Astrocyte (in vitro differentiated cells and primary cell): ENCODE measurements at regions not wholly inside any gene's neighbourhood (a gene's known extent, or its start where the extent isn't known, plus 50 kb on each side); places are given as distances from the start of the nearest gene placed in this dataset.

Source experiments
- DNase-seq: peaks from one replicate; pipeline ENCODE4 v3.0.0-alpha.2; 2010; ENCODE audit warnings: low read depth
- FAIRE-seq: peaks from 2 replicates; lab custom pipeline; 2011; peaks lifted over from hg19 to GRCh38; lab: Jason Lieb, UNC
- H2AFZ ChIP-seq: 2 replicates; pipeline ENCODE4 v1.6.0; 2012; ENCODE audit warnings: low read depth, low read length, inconsistent platforms
- H3K27ac ChIP-seq: 2 replicates; pipeline ENCODE4 v1.5.1; 2011; ENCODE audit warnings: low read depth, low read length, inconsistent platforms
- H3K27me3 ChIP-seq: 2 replicates; pipeline ENCODE4 v1.6.0; 2011; ENCODE audit warnings: low read length, inconsistent platforms; ENCODE audit not compliant: insufficient read depth
- H3K36me3 ChIP-seq: 2 replicates; pipeline ENCODE4 v1.5.1; 2011; ENCODE audit warnings: low read length, inconsistent platforms; ENCODE audit not compliant: insufficient read depth
- H3K4me1 ChIP-seq: 2 replicates; pipeline ENCODE4 v1.5.1; 2011; ENCODE audit warnings: low read length, inconsistent platforms; ENCODE audit not compliant: insufficient read depth
- H3K4me2 ChIP-seq: 2 replicates; pipeline ENCODE4 v1.6.0; 2012; ENCODE audit warnings: low read length, inconsistent platforms
- H3K4me3 ChIP-seq: 2 replicates; pipeline ENCODE4 v1.5.1; 2011; ENCODE audit warnings: low read depth, mild to moderate bottlenecking, low read length, inconsistent platforms; ENCODE audit not compliant: insufficient read depth
- H3K79me2 ChIP-seq: 2 replicates; pipeline ENCODE4 v1.6.0; 2012; ENCODE audit warnings: mild to moderate bottlenecking, low read length, inconsistent platforms; ENCODE audit not compliant: insufficient read depth
- H3K9ac ChIP-seq: 2 replicates; pipeline ENCODE4 v1.6.0; 2012; ENCODE audit warnings: mild to moderate bottlenecking, low read length, inconsistent platforms
- H3K9me3 ChIP-seq: 2 replicates; pipeline ENCODE4 v1.5.1; 2012; ENCODE audit warnings: low read depth, mild to moderate bottlenecking, low read length, inconsistent platforms; ENCODE audit not compliant: insufficient read depth
- H4K20me1 ChIP-seq: 2 replicates; pipeline ENCODE4 v1.6.0; 2012; ENCODE audit warnings: low read length, inconsistent platforms; ENCODE audit not compliant: insufficient read depth
- H3K27ac Mint-ChIP-seq: one replicate; pipeline ENCODE4 v1.8.0; 2021; ENCODE audit warnings: mild to moderate bottlenecking, mixed read lengths; ENCODE audit not compliant: unreplicated experiment
- H3K27me3 Mint-ChIP-seq: one replicate; pipeline ENCODE4 v1.8.0; 2021; ENCODE audit warnings: low read depth, mixed read lengths; ENCODE audit not compliant: unreplicated experiment
- H3K36me3 Mint-ChIP-seq: one replicate; pipeline ENCODE4 v1.8.0; 2021; ENCODE audit warnings: low read depth, mixed read lengths; ENCODE audit not compliant: unreplicated experiment
- H3K4me1 Mint-ChIP-seq: one replicate; pipeline ENCODE4 v1.8.0; 2021; ENCODE audit warnings: low read depth, mixed read lengths; ENCODE audit not compliant: unreplicated experiment
- H3K4me3 Mint-ChIP-seq: one replicate; pipeline ENCODE4 v1.8.0; 2021; ENCODE audit warnings: mild to moderate bottlenecking, moderate library complexity, mixed read lengths; ENCODE audit not compliant: unreplicated experiment
- H3K9me3 Mint-ChIP-seq: one replicate; pipeline ENCODE4 v1.8.0; 2021; ENCODE audit warnings: mild to moderate bottlenecking, mixed read lengths; ENCODE audit not compliant: unreplicated experiment
- CTCF ChIP-seq: IDR thresholded peaks from 2 replicates; pipeline ENCODE4 v1.5.1; 2011; ENCODE audit warnings: low read depth, mild to moderate bottlenecking, inconsistent platforms, low read length, moderate library complexity; ENCODE audit not compliant: insufficient read depth
- EZH2 ChIP-seq: IDR thresholded peaks from 2 replicates; pipeline ENCODE4 v1.6.1; 2012; ENCODE audit warnings: mild to moderate bottlenecking, low read length, inconsistent platforms; ENCODE audit not compliant: insufficient read depth

DNA sequence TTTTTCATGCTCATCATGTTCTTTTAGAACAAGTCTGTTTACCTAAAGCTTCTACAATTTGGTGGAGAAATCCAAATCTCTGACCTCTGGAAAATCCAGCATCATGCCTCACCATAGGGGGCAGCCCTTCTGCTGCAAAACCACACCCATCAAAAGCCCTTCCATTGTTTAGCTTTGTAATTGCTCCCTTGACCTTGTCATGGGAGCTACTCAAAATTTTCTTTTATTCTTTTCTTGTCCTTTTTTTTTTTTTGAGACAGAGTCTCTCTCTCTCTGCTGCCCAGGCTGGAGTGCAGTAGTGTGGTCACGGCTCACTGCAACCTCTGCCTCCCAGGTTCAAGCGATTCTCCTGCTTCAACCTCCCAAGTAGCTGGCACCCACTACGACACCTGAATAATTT is 234.4 kb downstream of the NEBL start:
- DNase-seq (no peak), FAIRE-seq (no peak)
- no peak overlapping the region for H3K4me2 ChIP-seq
- H4K20me1 ChIP-seq = no peaks in the 10 kb centered on the region
- H3K79me2 ChIP-seq = no peaks in the 10 kb centered on the region
- H3K27me3 ChIP-seq = no peaks in the 10 kb centered on the region
- H3K4me3 ChIP-seq = no peak overlapping the region
- peaks cover 2% of the 10 kb centered on the region for H3K9me3 Mint-ChIP-seq
- H3K27ac Mint-ChIP-seq = no peak overlapping the region
- H3K9me3 ChIP-seq = no peaks in the 10 kb centered on the region
- no peak overlapping the region for H2AFZ ChIP-seq
- no peak overlapping the region for H3K9ac ChIP-seq
- H3K4me1 Mint-ChIP-seq = no peaks in the 10 kb centered on the region
- H3K27me3 Mint-ChIP-seq = no peaks in the 10 kb centered on the region
- H3K36me3 Mint-ChIP-seq = no peaks in the 10 kb centered on the region
- no peak overlapping the region for H3K4me3 Mint-ChIP-seq
- no peak overlapping the region for H3K27ac ChIP-seq
- H3K36me3 ChIP-seq = no peaks in the 10 kb centered on the region
- TF ChIP-seq EZH2 = no peak
- no peak for TF ChIP-seq CTCF
- H3K4me1 ChIP-seq = no peaks in the 10 kb centered on the region

GRCh38 chr10:20659225-20659624 is 237.9 kb downstream of the NEBL start:
- no peak overlapping the region for H3K27ac Mint-ChIP-seq
- no peaks in the 10 kb centered on the region for H3K4me1 Mint-ChIP-seq
- Histone ChIP-seq H3K4me3 (no peak overlapping the region), H3K4me1 (no peaks in the 10 kb centered on the region), H2AFZ (no peak overlapping the region), H3K9ac (no peak overlapping the region), H3K9me3 (no peaks in the 10 kb centered on the region), H3K4me2 (no peak overlapping the region), H3K27ac (no peak overlapping the region), H3K79me2 (no peaks in the 10 kb centered on the region), H3K27me3 (no peaks in the 10 kb centered on the region), H4K20me1 (no peaks in the 10 kb centered on the region), H3K36me3 (no peaks in the 10 kb centered on the region)
- DNase-seq = no peak
- H3K9me3 Mint-ChIP-seq = peaks cover 2% of the 10 kb centered on the region
- no peak for FAIRE-seq
- H3K36me3 Mint-ChIP-seq = no peaks in the 10 kb centered on the region
- no peak for TF ChIP-seq EZH2
- no peak for TF ChIP-seq CTCF
- no peaks in the 10 kb centered on the region for H3K27me3 Mint-ChIP-seq
- H3K4me3 Mint-ChIP-seq = no peak overlapping the region

DNA sequence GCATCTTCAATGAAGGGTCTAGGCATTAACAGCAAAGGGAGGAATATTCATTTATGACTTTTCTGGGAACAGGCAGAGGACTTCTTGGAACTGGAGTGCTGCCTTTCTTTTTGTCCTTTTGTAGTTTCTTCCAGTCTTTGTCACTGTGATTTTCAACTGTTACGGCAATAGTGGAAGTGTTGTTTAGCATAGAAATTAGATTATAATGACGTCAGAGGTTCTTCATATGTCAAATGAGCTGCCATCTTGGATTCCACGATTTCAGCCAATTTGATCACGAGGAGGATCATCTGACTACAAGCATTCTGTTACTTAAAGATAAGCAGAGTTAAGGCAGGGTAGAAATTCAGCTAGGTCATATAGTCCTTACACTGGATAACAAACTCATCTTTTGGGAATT is 239.0 kb downstream of the NEBL start:
- Histone ChIP-seq H3K36me3 (no peaks in the 10 kb centered on the region), H4K20me1 (no peaks in the 10 kb centered on the region), H3K79me2 (no peaks in the 10 kb centered on the region), H2AFZ (no peak overlapping the region), H3K27me3 (no peaks in the 10 kb centered on the region), H3K9ac (no peak overlapping the region), H3K4me1 (no peaks in the 10 kb centered on the region), H3K4me2 (no peak overlapping the region), H3K9me3 (no peaks in the 10 kb centered on the region), H3K4me3 (no peak overlapping the region), H3K27ac (no peak overlapping the region)
- Mint-ChIP-seq H3K4me3 (no peak overlapping the region), H3K27ac (no peak overlapping the region), H3K9me3 (peaks cover 2% of the 10 kb centered on the region), H3K4me1 (no peaks in the 10 kb centered on the region), H3K27me3 (no peaks in the 10 kb centered on the region), H3K36me3 (no peaks in the 10 kb centered on the region)
- TF ChIP-seq EZH2 (no peak), CTCF (no peak)
- FAIRE-seq (no peak), DNase-seq (no peak)
